ENCODE measurements at regions not wholly inside any gene's neighbourhood (a gene's known extent, or its start where the extent isn't known, plus 50 kb on each side); places are given as distances from the start of the nearest gene placed in this dataset.
"Not testable (repeated sequence)": the region's sequence is repeated elsewhere in the genome, so short reads cannot be mapped to it uniquely, and the experiment has no call there.

- TF ChIP-seq, protein P1, sequence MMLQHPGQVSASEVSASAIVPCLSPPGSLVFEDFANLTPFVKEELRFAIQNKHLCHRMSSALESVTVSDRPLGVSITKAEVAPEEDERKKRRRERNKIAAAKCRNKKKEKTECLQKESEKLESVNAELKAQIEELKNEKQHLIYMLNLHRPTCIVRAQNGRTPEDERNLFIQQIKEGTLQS (IDR thresholded peaks at IDR 0.05; ENCODE audit: borderline replicate concordance, extremely low read depth, low read depth, low read length): no peak
- TF ChIP-seq, protein P2, sequence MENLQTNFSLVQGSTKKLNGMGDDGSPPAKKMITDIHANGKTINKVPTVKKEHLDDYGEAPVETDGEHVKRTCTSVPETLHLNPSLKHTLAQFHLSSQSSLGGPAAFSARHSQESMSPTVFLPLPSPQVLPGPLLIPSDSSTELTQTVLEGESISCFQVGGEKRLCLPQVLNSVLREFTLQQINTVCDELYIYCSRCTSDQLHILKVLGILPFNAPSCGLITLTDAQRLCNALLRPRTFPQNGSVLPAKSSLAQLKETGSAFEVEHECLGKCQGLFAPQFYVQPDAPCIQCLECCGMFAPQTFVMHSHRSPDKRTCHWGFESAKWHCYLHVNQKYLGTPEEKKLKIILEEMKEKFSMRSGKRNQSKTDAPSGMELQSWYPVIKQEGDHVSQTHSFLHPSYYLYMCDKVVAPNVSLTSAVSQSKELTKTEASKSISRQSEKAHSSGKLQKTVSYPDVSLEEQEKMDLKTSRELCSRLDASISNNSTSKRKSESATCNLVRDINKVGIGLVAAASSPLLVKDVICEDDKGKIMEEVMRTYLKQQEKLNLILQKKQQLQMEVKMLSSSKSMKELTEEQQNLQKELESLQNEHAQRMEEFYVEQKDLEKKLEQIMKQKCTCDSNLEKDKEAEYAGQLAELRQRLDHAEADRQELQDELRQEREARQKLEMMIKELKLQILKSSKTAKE (IDR thresholded peaks at IDR 0.05; ENCODE audit: low read depth, poor library complexity, severe bottlenecking): no peak
Observed at GRCh38 chr5:117533792-117534191, 959.2 kb upstream of the SEMA6A start (continued).

GRCh38 chr5:117533051-117533670 is 958.5 kb upstream of the SEMA6A start:
- H3K36me3 ChIP-seq (ENCODE audit: control insufficient read depth in 2 of 2, insufficient read depth in 2 of 2, low read length in 1 of 2); POLR2A ChIA-PET; H3K27me3 ChIP-seq (replicated peaks in 1 of 2; ENCODE audit: control insufficient read depth in 2 of 2, insufficient read depth in 2 of 2, low read length in 1 of 2); H3K4me3 ChIP-seq; FAIRE-seq; in situ Hi-C loops (cut with MboI); H2AFZ ChIP-seq (ENCODE audit: control insufficient read depth, low read depth, low read length); SMC1A ChIA-PET (ENCODE audit: uncharacterized antibody, unreplicated experiment); BruUV-seq (replicated peaks); RAD21 ChIA-PET (ENCODE audit: unreplicated experiment); H3K79me2 ChIP-seq (ENCODE audit: control insufficient read depth, insufficient read depth, low read length); intact Hi-C loops (cut with micrococcal nuclease; ENCODE audit: unreplicated experiment); H3K9ac ChIP-seq (ENCODE audit: control insufficient read depth, insufficient read depth, low read length); H3K27ac ChIP-seq (ENCODE audit: control insufficient read depth, insufficient read depth); DNase-seq (ENCODE audit: low read depth, low spot score); H4K20me1 ChIP-seq (ENCODE audit: control insufficient read depth, insufficient read depth); H3K9me3 ChIP-seq (replicated peaks; ENCODE audit: control insufficient read depth, insufficient read depth, low read length); H3K4me2 ChIP-seq (ENCODE audit: control insufficient read depth, insufficient read depth); ATAC-seq; H3K4me1 ChIP-seq (ENCODE audit: control insufficient read depth, insufficient read depth, low read length): not testable (repeated sequence)
- CTCF ChIA-PET: interaction anchor here (1.5 kb wide), 1 partner anchor 78 kb away, joined by 4 read pairs; no protein-coding TSS in a partner anchor
- WGBS (ENCODE audit: insufficient coverage, insufficient replicate concordance, low lambda C conversion rate, missing lambda C conversion rate): 68% methylated on average over 25 of the region's 30 CpGs

Data from GM12878 (cell line).